BJ (cell line): ENCODE measurements at regions not wholly inside any gene's neighbourhood (a gene's known extent, or its start where the extent isn't known, plus 50 kb on each side); places are given as distances from the start of the nearest gene placed in this dataset.

Experiments used
- CTCF ChIA-PET: fragments of 350-600 bp; formaldehyde crosslinking; extraction: SDS; loops from one replicate; lab custom pipeline; 2021; ENCODE audit warnings: antibody characterized with exemption, inconsistent platforms; lab: Yijun Ruan, JAX
- POLR2A ChIA-PET: fragments of 300-600 bp; sonication (Branson Sonifier 250); formaldehyde crosslinking; extraction: SDS; loops from one replicate; lab custom pipeline; 2021; ENCODE audit warnings: antibody characterized with exemption; lab: Charles Lee
- DNase-seq: peaks from one replicate; pipeline ENCODE4 v3.0.0-alpha.2; 2011; ENCODE audit warnings: low read depth
- H3K27me3 ChIP-seq: 2 replicates; pipeline ENCODE4 v1.6.0; 2011; ENCODE audit warnings: low read length; ENCODE audit not compliant: control insufficient read depth, insufficient read depth
- H3K36me3 ChIP-seq: 2 replicates; pipeline ENCODE4 v1.5.1; 2011; ENCODE audit warnings: low read length; ENCODE audit not compliant: control insufficient read depth, insufficient read depth
- H3K4me3 ChIP-seq: 2 replicates; pipeline ENCODE4 v1.5.1; 2011; ENCODE audit warnings: low read depth, mild to moderate bottlenecking, control low read depth, low read length
- CTCF ChIP-seq: IDR thresholded peaks from 2 replicates; pipeline ENCODE4 v1.5.1; 2011; ENCODE audit warnings: low read depth, mild to moderate bottlenecking, control low read depth, inconsistent platforms, low read length, moderate library complexity; ENCODE audit not compliant: insufficient read depth

- H3K27me3 ChIP-seq = no peaks in the 10 kb centered on the region
- TF ChIP-seq CTCF = no peak
- ChIA-PET CTCF (no interaction called here), POLR2A (no interaction called here)
- DNase-seq = no peak
- no peaks in the 10 kb centered on the region for H3K36me3 ChIP-seq
- no peak overlapping the region for H3K4me3 ChIP-seq
These were observed 290.8 kb upstream of the PRDM1 start for GRCh38 chr6:105795366-105795765.

- Histone ChIP-seq H3K27me3 (no peaks in the 10 kb centered on the region), H3K4me3 (no peak overlapping the region), H3K36me3 (no peaks in the 10 kb centered on the region)
- ChIA-PET CTCF (interaction anchor here (0.6 kb wide), 1 partner anchor 153 kb away, joined by 3 read pairs; no protein-coding TSS in a partner anchor), POLR2A (no interaction called here)
- DNase-seq = no peak
- no peak for TF ChIP-seq CTCF
These were observed 291.3 kb upstream of the PRDM1 start for GRCh38 chr6:105794870-105795269.

GRCh38 chr6:105794239-105794638 is 291.9 kb upstream of the PRDM1 start:
- no peaks in the 10 kb centered on the region for H3K27me3 ChIP-seq
- no peak overlapping the region for H3K4me3 ChIP-seq
- no peak for TF ChIP-seq CTCF
- no peak for DNase-seq
- no peaks in the 10 kb centered on the region for H3K36me3 ChIP-seq
- POLR2A ChIA-PET = no interaction called here
- CTCF ChIA-PET = interaction anchor here (0.6 kb wide), 1 partner anchor 152 kb away, joined by 3 read pairs; no protein-coding TSS in a partner anchor

GRCh38 chr6:105793130-105793529 is 293.0 kb upstream of the PRDM1 start:
- no peak for TF ChIP-seq CTCF
- Histone ChIP-seq H3K27me3 (no peaks in the 10 kb centered on the region), H3K36me3 (no peaks in the 10 kb centered on the region), H3K4me3 (no peak overlapping the region)
- CTCF ChIA-PET = no interaction called here
- no peak for DNase-seq
- POLR2A ChIA-PET = no interaction called here

- H3K4me3 ChIP-seq = no peak overlapping the region
- POLR2A ChIA-PET = no interaction called here
- CTCF ChIA-PET = interaction anchor here (1.8 kb wide), 1 partner anchor 10 kb away, joined by 6 read pairs; no protein-coding TSS in a partner anchor
- no peak for DNase-seq
- H3K36me3 ChIP-seq = no peaks in the 10 kb centered on the region
- no peak for TF ChIP-seq CTCF
- H3K27me3 ChIP-seq = no peaks in the 10 kb centered on the region
These were observed 294.4 kb upstream of the PRDM1 start for GRCh38 chr6:105791583-105792318.
